GM18511 (cell line): ENCODE measurements at regions not wholly inside any gene's neighbourhood (a gene's known extent, or its start where the extent isn't known, plus 50 kb on each side); places are given as distances from the start of the nearest gene placed in this dataset.
"Not testable (repeated sequence)": the region's sequence is repeated elsewhere in the genome, so short reads cannot be mapped to it uniquely, and the experiment has no call there.

Experiments used
- ATAC-seq: cut with Tn5 transposase; IDR thresholded peaks from one replicate; pipeline ENCODE4 v1.9.1; 2021; ENCODE audit warnings: mild to moderate bottlenecking, moderate library complexity; ENCODE audit not compliant: unreplicated experiment

DNA sequence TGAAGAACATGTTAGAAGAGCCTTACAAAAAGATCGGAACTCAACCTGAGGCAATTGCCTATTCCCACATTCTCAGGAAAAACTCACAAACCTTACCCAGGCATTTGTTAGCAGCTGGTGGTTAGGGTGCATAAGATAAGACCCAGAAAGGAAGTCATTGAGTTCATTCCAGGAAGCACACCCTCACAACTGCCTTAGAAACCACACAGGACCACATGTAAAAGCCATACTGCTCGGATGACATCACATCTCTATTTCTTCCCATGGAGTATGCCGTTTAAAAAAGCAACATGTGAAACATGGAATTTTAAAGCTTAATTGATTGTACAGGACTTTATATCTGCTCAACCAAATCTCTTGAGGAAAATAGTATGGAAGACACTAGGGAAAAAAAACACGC is 411.2 kb downstream of the DAD1 start:
- peak; percentile 67 for ATAC-seq

DNA sequence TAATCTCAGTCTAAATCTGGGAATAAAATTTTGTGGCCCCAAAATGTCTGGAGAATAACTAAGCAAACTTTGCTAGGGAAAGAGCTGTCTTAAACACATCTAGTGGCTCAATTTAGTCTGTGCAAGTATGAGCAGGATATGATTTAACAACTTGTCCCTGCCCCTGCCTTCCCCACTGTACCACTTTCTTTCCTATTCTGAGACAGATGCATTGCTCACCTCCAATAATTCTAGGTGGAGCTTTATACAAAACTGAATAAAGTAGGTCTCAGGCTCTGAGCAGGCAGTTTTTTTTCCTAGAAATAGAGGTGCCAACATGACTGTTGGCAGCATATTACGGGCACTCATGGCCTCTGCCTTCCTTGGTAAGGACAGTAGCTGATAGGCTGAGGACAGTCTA is 412.1 kb downstream of the DAD1 start:
- no peak for ATAC-seq

DNA sequence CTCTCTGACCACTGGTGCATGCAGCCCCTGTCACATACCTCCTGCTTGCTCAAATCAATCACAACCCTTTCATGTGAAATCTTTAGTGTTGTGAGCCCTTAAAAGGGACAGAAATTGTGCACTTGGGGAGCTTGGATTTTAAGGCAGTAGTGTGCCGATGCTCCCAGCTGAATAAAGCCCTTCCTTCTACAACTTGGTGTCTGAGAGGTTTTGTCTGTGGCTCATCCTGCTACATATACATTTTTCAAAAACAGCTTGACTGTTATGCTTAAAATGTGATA is 413.8 kb downstream of the DAD1 start:
- ATAC-seq: not testable (repeated sequence)

DNA sequence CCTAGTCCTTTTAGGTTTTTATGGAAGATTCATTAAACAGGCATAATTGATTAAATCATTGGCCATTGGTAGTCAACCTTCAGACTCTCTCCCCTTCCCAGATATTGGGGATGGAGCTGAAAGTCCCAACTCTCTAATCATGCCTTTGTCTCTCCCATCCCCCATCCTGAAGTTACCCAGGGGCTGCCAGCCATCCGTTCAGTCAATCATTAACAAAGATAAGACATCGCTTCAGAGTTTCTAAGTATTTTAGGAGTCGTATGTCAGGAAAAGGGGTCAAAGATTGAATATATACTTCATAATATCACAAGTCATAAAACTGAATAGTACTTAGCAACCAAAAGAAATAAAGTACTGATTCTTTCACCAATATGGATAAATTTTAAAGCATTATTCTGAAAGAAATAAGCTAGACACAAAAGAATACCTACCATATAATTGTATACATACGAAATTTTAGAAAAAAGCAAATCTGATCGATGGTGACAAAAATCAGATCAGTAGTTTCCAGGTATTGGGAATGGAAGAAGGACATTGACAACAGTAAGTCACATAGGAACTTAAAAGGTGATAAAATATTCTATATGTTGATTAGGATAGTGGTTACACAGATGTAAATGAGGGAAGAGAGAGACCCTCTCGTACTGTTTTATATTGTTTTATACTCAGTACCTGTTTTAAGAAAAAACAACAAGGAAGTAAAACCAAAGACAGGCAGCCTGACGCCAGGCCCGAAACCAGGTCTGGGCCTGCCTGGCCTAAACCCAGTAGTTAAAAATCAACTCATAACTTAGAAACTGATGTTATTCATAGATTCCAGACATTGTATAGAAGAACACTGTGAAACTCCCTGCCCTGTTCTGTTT is 414.4 kb downstream of the DAD1 start:
- no peak for ATAC-seq

DNA sequence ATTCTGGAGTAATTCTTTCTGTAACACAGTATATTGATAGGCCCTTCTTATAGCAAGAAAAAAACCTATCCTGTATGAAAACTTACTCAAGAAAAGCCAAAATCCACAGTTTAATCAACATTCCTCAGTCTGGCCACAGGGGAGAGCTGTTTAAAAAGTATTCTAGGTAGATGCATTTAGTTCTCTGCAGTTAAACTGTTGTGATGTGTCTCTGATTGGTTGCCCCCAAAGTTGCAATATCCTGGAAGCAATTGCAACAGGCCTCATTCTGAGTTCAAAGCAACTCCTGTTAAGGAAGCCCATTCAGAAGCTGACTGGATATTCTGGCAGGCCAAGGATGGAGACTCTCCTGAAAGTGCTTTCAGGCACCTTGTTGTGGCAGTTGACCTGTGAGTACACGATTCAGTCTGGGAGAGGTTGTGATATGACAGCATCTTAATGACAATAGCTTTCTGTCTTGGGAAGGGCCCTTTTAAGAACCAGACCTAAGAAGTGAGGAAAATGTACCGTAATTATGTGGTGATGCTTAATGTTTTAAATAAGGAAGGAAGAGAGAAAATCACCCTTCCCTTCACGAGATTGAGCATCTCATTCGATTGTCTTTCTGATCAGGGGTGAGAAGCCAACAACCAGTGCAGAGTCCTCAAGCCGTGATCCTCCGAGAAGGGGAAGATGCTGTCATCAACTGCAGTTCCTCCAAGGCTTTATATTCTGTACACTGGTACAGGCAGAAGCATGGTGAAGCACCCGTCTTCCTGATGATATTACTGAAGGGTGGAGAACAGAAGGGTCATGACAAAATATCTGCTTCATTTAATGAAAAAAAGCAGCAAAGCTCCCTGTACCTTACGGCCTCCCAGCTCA is 420.7 kb downstream of the DAD1 start:
- ATAC-seq: no peak

DNA sequence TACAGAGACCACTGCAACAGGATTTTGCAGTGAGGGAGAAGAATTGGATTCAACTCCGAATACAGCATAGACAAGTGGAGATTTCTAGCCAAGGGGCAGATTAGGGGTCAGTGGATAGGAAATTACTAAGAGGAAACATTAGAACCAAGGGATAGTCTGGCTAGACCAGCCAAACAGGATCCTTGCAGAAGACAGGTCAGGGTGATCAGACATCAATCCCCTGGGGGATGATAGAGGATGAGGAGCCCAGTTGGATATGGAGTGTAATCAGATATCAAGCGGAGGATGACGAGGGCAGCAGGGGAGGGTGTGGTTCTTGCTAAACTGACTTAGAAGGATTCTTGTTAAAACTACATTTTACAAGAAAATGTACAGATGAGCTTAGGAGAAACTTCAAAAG is 424.4 kb downstream of the DAD1 start:
- ATAC-seq: no peak

DNA sequence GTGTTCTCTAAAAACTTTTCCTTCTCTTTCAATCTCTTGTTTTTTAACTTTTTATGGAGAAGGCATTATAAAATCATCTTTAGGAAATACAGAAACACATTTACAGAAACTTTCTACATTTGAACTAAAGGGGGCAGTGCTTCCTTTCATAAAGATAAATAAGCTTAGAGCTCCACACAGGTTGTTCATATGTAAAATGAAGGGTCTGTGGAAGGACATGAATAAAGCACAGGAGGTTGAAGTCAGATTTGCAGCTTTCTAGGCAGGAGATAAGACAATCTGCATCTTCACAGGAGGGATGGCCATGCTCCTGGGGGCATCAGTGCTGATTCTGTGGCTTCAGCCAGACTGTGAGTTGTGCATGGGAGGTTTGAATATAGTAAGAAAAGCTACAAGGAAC is 426.0 kb downstream of the DAD1 start:
- ATAC-seq: no peak

DNA sequence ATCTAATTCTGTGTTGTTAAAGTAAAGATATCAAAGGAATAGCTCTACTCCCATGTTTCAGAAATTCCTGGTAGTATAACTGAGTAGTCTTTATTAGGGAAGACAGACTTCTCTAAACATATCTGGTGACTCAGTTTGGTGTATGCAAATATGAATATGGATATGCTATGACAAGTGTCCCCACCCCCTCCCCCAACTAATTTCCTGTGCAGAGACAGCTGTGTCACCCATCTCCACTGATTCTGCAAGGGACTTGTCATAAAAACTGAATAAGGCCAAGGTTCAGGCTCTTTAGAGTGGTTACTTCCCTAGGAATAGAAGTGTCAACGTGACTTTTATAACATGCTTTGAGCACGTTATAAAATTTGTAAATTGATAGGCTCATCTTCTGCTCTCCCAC is 429.1 kb downstream of the DAD1 start:
- no peak for ATAC-seq

DNA sequence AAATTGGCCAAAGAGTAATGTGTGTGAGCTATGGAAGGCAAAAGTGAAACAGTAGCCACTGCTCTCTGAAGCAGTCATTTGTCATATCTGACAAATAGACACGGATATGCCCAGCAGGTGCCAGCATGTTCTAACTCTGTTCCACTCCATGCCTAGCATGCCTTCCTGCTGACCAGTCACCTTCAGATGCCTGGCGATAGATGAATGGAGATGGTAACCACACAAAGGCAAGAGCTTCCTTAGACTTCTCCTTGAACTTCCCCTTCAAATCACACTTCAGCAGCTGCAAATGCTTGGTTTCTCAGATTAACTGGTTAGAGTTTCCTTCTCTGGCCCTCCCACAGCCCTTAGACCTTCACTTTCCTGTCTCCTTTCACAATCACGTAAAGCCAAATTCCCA is 429.9 kb downstream of the DAD1 start:
- ATAC-seq: no peak

DNA sequence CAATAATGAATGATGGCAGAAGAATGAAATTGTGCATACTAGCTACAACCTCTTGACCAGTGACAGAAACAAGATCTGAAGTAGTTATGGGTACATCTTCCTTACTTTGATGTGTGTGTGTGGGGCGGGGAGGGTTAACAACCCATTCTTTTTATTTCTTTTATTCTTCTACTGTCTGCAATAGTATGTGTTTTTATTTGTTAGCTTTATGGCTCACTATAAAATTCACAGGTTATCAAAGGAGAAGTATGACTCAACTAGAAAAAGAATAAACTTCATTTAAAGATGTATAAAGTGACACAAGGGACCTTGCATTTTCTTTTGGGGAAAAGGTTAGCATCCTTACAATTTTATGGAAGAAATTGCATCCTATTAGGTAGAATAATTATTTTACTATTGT is 430.5 kb downstream of the DAD1 start:
- no peak for ATAC-seq

DNA sequence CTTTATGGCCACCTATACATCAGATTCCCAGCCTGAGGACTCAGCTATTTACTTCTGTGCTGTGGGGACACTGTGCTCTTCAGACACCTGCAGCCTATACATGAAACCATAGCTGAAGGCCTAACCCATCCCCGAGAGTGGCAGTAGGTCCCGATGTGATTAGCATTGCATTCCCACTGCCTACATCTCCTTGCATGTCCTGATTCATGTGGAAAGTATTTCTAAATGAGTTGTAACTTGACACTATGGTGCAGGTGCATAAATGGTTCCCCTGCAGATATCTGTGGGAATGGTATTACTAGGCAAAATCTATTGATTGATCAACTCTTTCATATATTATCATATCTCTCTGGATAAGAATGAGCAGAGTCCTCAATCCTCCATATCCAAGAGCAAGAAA is 433.5 kb downstream of the DAD1 start:
- ATAC-seq: no peak

DNA sequence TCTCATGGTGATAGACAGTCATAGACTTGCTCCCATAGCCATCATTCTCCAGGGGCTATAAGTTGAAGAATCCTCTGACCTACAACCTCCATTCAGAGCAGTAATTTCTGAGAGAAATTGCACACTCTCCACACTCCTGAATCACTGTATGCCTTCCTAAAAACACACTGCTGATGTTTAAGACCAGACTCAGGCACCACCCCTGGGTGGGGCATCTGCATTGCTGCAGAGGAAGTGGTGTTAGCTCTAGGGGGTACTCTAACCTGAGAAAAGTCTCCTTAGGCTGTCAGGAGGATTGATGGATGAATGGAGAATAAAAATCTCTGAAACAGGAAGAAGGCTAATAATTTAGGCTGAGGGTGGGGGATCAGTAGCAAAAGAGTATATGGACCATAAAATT is 436.1 kb downstream of the DAD1 start:
- ATAC-seq: no peak

DNA sequence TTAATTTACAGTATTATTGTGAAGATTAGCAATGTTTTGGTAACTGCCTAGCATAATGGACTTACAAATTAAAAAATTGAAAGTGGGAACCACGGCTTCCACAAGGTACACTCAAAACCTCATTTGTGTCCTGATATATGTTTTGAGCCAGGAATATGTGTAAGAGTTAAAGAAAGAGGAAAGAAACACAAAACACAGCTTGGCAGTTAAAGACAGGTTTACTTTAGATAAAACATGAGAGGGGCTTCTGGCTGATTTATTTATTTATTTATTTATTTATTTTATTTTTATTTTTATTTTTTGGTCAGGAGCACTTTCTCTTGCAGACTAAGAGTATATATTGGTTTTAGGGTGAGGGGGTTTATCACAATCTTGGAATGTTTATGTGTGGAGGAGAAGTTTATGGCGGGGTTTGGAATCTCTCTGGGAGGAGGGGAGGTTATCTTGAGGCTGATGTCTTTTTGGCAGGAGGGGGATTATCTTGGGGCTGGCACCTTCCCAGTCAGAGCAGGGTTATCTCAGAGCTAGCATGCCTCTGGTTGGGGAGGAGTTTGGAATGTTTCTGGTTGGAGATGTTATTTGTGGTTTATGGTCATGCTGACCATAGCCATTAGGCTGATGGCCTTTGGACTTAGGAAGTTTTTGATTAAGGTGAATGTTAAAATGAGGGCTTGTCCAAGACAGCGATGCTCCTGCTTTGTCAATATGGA is 436.7 kb downstream of the DAD1 start:
- no peak for ATAC-seq

DNA sequence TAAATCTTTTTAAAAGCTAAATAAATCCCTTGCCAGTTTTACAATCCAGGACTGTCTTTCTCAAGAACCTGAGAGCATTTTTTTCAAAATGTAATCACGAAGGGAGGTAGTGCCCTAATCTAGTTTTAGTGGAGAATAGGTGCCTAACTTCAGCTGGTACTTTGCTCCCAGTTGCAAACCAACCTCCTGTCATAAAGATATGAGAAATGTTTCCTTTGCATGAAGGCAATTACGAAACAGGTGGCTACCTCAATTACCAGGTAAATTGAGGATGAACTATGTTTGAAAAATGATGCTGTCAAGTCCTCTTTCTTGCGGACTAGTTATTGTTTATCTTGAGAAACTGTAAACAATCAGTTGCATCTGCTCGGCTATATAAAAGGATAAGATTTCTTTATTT is 437.9 kb downstream of the DAD1 start:
- ATAC-seq: no peak

DNA sequence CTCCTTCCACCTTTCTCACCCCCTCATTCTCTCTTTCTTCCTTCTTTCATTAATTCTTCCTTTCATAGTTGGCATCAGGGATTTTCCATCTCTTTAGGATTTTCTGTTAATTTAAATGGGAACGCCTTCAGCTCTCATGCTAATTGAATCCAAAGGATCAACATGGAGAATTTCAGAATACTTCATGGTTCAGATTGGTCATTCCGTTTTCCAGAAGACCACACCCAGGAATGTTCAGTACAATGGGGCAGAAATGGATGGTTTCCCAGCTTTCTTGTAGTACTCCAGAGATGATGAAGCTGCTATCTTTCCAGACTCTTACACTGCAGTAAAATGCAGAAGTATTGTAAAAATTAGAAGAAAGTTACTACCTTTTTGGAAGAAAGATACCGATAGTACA is 440.0 kb downstream of the DAD1 start:
- ATAC-seq: no peak

DNA sequence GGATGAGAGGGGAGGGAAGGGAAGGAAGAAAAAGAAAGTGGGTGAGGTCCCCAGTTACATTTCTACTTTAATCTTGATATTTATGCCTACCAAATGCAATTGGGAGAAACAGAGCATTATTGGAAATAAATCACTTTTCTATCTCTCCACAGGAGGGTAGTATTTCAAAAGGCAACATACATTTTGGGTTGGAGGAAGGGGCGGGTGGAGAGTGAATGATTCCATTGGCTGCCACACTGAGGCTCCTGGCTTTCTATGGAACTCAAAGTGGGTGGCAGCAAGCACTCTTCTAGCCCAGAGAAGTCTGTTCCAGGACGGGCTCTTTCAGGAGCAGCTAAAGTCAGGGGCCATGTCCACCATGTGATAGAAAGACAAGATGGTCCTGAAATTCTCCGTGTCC is 441.3 kb downstream of the DAD1 start:
- ATAC-seq: no peak

DNA sequence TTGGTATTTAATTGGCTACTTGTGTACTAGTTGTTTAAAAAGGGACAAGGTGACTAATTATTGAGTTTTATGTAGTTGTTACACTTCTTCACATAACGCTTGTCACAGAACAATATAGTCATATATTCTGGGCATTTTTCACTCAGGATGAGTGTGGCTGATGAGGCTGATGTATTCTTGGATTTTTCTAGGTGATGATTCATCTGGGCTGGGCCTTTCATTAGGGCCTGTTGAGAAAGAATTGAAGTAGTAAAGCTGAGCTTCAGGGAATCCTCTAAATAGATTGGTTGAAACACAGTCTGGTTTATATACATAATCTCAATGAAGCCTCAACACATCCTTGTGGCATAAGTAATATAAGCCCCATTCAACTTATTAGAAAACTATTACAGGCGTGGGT is 445.7 kb downstream of the DAD1 start:
- no peak for ATAC-seq

DNA sequence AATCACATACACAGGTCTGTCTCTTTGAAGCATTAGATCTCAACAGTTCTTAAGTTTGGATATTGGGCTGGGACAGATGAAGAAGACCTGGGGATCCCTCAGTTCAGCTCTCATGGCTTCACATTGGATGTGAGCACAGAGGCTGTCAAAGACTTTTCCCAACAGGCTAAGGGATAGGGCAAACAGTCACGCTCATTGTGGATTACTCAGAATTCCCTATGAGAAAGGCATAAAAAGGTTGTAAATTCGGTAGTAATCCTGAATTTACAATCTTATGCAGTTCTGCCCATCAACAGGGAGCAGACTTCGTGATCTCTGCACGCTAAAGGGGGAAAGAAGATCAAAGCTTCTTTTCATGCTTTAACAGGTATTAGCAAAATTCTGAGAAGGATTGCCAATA is 448.4 kb downstream of the DAD1 start:
- ATAC-seq: no peak

DNA sequence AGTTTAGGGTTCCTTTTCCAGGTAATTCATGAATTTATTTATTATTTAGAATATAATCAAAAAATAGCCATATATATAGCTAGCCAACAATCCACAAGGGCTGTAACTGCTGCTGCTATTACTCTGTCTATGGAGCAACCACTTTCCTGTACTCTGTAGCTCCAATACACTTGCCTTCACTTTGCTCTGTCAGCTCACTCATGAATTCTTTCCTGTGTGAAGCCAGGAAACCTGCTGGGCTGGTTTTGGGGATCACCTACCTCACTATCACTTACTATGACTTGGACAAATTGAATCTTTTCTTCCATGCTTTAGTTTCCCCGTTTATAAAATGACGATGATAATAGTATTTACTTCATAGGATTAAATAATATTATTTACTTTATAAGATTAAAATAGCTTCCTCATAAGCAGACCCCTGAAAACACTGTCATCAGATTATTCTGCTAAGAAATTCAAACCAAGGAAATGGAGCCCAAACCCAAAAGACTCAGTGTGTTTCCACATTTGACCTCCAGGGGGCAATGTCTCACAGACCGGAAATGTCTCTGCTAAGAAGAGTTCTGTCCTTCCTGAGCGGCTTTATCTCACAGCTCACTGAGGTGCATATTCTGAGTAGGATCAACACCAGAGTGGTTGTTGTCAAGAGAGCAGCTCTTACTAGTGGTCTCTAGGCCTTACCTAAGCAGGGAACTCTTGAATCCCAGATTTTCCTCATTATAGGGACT is 457.1 kb downstream of the DAD1 start:
- ATAC-seq: no peak

DNA sequence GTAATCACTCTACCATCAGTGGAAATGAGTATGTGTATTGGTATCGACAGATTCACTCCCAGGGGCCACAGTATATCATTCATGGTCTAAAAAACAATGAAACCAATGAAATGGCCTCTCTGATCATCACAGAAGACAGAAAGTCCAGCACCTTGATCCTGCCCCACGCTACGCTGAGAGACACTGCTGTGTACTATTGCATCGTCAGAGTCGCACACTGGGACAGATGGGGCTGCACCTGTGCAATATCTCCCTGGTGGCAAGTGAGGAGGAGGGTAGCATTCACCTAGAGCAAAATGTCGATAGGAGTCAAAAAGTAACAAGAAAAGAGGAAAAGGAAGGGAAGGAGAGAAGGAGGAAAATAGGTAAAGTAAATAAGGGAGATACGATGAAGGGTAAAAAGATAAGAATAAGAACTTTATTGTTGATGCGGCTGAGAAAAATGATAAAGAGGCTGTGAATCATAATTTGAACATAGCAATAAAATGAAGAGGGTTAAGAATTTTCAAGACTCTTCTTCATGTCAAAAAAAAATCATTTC is 450.5 kb upstream of the OR4E1 start:
- no peak for ATAC-seq
